Stimulated activated CD4-positive, alpha-beta T cell treated with anti-CD3 and anti-CD28 coated beads, Interleukin-12 subunit alpha, Interleukin-12 subunit beta, amount 100 ng/mL, for 48 hours (primary cell): ENCODE measurements at regions not wholly inside any gene's neighbourhood (a gene's known extent, or its start where the extent isn't known, plus 50 kb on each side); places are given as distances from the start of the nearest gene placed in this dataset.
"Not testable (repeated sequence)": the region's sequence is repeated elsewhere in the genome, so short reads cannot be mapped to it uniquely, and the experiment has no call there.

ENCODE experiments used
- DNase-seq, 3 donors: peaks; one replicate each; pipeline ENCODE4 v3.0.0-alpha.2; 2020; ENCODE audit warnings: low read depth in 2 of 3, low spot score in 1 of 3

DNA sequence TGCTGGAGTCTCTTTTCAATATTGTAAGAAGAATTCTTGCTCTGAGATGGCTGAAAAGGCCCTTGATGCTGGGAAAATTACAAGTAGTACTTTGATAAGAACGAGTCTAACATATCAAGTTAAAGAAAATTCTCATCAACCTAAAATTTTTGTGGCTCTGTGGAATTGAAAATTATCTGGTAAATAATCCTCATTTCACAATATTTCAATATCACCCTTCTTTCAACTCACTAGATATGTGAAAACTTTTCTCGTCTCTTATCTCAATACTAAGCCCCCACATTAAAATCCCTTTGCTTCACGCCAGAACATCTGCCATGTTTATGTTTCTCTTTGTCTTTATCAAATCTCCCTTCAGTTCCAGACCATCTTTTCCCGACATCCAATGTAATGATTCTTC is 448.8 kb downstream of the ZNF516 start:
- DNase-seq, result no peak

GRCh38 chr18:76042511-76042910 is 452.5 kb downstream of the ZNF516 start:
- no peak for DNase-seq

- no peak for DNase-seq
Observed at GRCh38 chr18:76018210-76018609, 476.8 kb downstream of the ZNF516 start.

DNA sequence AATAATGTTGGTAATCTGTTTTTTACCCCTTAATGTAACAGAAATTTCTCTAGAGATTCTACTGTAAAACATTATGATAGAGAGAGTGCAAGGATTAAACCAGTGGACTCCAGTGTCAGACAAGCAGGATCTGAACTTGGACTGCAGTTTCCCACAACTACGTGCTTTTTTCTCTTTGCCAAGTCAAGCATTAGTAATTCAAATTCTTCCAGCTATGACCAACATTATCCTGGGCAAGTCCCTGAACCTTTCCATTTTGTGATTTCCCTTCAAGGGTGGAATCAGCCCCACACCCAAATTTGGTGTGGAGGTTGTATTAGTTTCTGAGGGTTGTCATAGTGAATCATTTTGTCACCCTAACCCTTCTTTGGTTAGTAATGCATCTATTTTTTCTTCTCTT is 482.0 kb downstream of the ZNF516 start:
- DNase-seq, result no peak

- DNase-seq, result no peak
Observed at GRCh38 chr18:76005632-76006208, 489.3 kb downstream of the ZNF516 start.

GRCh38 chr18:75987913-75988312 is 507.1 kb downstream of the ZNF516 start:
- DNase-seq, result not testable (repeated sequence)

DNA sequence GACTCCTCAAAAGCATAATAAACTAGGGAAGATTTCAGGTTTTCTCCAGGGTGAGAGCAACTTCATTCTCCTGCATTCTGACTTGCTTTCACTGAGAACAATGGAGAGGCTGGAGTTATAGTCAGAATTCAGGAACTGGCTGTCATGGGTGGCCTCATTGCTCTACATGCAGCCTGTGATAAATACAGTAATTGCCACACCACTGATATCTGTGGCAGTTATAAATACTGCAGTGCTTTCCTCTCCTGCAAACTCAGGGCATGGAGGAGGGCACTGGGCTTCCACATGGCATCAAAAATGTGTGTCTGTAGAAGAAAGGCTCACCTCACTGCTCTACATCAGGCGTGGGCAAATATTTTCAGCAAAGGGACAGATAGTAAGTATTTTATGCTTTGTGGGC is 510.2 kb downstream of the ZNF516 start:
- DNase-seq, result no peak

DNA sequence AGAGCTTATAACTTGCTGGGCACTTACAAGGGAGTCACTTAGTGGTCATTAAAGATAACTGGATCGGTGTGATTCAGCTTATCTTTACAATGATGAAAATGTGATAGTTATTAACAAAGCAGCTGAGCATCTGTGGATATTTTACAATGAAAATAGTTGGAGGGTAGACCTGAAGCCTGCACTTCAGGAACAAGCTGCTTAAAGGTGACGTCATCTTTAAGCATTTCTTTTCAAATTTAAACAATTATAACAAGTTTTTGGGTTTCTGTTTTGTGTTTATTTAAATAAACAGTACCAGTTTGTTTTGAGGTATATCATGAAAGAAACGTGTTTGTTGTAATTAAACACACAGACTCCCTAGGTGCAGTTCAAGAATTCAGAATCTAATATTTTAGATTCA is 513.9 kb downstream of the ZNF516 start:
- no peak for DNase-seq

- DNase-seq, result no peak
Observed at GRCh38 chr18:75977081-75977480, 518.0 kb downstream of the ZNF516 start.

DNA sequence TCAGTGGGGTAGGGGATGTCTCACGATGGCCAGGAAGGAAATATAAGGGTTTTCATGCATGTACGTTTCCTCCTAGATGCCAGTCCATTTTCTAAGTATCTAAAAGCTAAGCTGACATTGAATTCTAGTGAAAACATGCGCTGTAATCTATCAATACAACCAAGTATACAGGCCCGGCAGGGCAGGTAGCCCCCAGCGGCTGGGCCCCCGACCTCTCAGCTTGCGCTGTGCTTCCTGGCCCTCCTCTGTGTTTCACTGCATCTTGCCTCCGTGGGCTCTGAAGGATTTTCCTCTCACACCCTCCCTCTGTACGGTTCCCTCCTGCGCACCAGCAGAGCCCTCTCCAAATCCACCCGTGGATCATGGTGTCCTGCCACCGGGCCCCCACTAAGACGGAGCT is 524.8 kb downstream of the ZNF516 start:
- no peak for DNase-seq

DNA sequence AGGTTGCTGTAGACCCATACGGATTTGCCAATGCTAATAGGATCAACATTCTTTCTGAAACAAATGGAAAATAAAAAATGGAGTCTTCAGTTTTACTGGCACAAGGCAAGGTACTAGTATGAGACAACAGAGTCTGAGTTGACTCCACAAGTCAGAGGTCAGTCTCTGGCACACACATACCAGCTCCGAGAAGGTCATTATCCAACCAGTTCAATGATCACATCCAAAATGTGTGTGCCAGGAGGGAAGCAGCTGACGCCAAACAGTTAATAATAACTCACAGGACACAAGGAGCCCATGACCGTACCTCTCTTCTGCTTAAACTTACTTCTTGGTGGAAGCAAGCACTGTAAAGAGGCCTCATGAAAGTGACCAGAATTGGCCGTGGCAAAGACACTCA is 528.6 kb downstream of the ZNF516 start:
- no peak for DNase-seq

DNA sequence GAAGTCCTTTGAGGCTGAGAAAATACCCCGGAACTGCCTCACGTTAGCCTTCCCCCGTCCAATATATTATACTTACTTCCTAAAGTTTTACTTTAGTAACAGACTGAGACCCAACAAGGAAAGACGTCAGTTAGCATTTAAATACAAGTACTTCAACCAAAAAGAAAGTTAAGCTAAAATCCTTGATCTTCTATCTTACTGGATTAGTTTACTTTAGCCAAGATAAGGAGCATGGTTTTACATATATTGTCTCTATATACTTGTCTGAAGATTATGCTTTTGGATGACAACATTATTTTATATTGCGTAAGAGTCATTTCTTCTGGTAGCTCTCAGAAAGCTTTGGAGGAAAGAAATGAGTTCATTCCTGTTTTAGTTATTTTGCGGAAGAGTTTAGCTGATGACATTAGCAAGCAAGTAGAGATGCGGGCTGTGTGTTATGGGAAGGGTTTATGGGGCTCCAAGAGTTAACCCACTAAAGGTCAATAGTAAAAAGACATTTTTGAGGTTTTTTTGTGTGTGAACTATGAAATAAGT is 532.9 kb downstream of the ZNF516 start:
- no peak for DNase-seq

GRCh38 chr18:75960356-75960755 is 532.9 kb upstream of the SMIM21 start:
- not testable (repeated sequence) for DNase-seq

DNA sequence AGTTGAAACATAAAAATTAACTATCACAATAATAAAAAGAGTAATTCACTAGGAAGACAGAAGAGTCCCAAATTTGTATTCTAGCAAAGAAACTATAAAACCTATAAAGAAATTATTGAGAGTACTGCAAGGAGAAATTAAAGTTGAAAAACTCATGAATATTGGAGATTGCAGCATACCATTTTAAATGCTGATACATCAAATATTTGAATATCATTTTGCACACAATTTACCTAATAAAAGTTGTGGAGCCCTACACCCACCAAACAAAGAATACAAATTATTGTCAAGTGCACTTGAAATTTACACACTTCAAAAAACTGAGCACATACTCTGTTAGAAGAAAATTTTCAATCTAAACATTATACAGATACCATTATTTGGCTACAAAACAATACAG is 531.6 kb upstream of the SMIM21 start:
- DNase-seq, result no peak

DNA sequence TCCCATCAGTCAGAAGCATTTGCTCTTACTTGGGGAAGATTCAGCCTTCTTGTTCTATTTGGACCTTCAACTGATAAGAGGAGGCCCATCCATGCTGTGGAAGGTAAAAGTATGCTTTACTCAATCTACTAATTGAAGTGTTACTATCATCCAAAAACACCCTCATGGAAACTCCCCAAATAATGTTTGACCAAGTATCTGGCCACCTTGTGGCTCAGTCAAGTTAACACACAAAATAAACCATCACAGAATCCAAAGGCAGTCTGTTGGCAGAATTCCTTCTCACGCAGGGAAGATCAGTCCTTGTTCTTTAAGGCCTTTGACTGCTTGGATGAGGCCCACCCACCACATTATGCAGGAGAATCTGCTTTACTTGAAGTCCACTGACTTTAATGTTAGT is 531.2 kb upstream of the SMIM21 start:
- no peak for DNase-seq

DNA sequence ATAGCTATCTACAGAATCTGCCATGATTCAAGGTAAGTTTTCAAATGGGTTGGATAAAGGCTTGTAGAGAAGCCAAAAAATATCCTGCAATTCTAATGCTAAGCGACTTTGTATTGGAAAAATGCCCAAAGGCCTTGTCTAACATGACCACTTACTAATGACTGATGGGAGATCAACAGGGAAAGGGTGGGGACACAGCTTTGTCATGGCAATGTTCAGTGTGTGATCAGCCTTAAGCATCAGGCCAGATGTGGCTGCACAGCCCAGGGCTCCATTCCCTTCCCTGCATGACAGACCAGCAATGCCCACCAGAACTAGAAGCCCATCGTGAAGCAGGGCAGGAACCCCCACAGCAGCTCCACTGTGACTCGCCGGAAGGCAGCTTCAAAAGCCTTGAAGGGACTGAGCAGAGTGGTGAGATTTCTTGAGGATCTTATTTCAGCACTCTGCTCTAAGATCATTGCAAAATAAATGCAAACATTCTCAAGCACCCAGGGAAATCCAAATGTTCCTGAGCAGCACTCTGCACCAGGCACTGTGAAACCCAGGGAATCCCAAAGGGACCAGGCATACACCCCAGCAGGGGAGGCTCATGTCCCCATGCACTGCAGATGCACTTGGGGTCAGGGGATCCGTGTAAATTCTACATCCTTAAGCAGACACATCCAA is 517.9 kb upstream of the SMIM21 start:
- no peak for DNase-seq

GRCh38 chr18:75937306-75937705 is 509.8 kb upstream of the SMIM21 start:
- DNase-seq, result no peak

DNA sequence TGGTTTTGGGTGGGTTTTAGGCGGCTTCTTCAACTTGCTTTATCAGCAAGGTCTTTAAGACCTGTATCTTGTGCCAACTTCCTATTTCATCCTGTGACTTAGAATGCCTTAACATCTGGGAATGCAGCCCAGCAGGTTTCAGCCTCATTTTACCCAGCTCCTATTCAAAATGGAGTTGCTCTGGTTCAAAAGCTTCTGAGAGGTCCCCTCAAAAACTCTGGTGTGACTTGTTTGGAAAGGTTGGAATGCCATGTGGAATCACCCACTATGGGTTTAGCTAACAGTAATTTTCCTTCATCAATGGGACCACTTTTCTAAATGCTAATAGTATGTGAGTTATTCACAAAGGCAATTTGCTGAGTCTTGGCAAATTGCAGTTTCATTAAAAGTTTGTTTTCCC is 509.4 kb upstream of the SMIM21 start:
- DNase-seq, result no peak

DNA sequence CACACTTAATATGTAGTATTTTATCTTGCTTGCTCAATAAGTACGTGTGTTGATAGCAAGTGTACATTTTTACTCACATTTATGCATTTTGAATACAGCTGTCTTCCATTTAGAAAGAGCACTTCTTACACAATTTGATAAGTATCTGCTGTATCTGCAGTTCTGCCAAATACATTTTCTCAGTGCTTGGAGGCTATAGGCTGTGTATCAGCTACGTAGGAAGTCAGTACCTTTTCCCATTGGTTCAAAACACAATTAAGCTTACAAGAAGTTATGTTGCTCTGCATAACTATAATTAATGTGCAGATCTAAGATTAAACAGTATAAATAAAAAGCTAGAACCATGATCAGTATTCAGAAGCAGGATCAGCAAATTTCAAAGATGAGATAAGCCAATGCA is 503.6 kb upstream of the SMIM21 start:
- no peak for DNase-seq

DNA sequence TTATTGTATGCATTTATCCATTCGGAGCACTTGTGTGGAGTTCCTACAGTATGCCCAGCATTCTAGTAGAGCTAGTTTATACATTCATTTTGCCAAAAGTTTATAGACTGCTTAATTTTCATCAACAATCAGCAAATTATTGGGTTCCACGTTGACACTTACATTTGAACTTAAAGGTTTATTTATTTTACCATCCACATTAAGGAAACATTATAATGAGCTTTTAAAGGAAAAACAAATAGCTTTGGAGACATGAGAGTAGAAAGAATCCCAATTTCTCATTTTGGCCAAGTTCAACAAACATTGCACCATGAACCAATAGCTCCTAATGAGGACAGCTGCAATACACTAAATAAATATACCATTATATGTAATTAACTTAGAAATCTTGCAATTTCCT is 501.2 kb upstream of the SMIM21 start:
- no peak for DNase-seq

- no peak for DNase-seq
Observed at GRCh38 chr18:75927791-75928190, 500.3 kb upstream of the SMIM21 start.

GRCh38 chr18:75926811-75927210 is 499.3 kb upstream of the SMIM21 start:
- DNase-seq, result no peak

GRCh38 chr18:75923169-75923568 is 495.7 kb upstream of the SMIM21 start:
- no peak for DNase-seq
